ENCODE measurements at regions not wholly inside any gene's neighbourhood (a gene's known extent, or its start where the extent isn't known, plus 50 kb on each side); places are given as distances from the start of the nearest gene placed in this dataset.

DNA sequence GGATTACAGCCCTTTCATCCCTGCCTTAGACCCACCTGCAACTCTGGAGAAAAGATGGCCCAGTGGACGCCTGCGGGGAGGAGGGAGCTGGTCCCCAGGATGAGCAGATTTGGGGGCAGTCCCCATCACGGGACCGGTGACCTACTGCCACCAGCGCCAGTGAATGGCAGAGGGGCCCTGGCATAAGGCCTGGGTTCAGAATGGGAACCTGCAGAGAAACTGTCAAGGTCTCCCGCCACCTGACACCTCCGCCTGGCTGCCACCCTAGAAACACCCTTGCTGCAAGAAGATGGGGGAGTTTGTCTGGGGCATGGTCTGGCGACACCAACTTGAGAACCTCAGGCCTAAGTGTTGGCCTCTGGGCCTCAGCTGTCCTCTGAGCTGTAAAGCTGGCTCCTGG is 335.7 kb downstream of the SEC14L1 start:
- 92% methylated on average over 8 of the region's 8 CpGs for WGBS (ENCODE audit: insufficient coverage, low coverage, missing lambda C conversion rate)
- Histone ChIP-seq H3K27me3 (ENCODE audit: control insufficient read depth in 2 of 2, insufficient read depth in 2 of 2, low read length in 2 of 2) (no peaks in the 10 kb centered on the region), H3K4me2 (ENCODE audit: insufficient read depth, low read length) (no peak overlapping the region), H3K27ac (ENCODE audit: extremely low read depth, low read depth, low read length) (no peak overlapping the region), H4K20me1 (replicated peaks; ENCODE audit: control insufficient read depth, insufficient read depth, low read length) (peaks cover 19% of the 10 kb centered on the region; the same call in 1 of the 2 replicates), H3K4me1 (replicated peaks in 1 of 2; ENCODE audit: control insufficient read depth in 2 of 2, insufficient read depth in 2 of 2, low read length in 2 of 2) (peaks cover 17 to 44% of the 10 kb centered on the region in 2 experiments), H3K9ac (ENCODE audit: insufficient read depth in 1 of 2, low read depth in 2 of 2, low read length in 2 of 2) (peak overlapping the region in 1 of 2 experiments; percentile 20; a peak in 1 of 4 replicates), H3K9me1 (ENCODE audit: control insufficient read depth, insufficient read depth, low read length) (peaks cover 3% of the 10 kb centered on the region), H3K79me2 (ENCODE audit: control insufficient read depth, insufficient read depth, low read length) (peaks cover 57% of the 10 kb centered on the region), H3K4me3 (no peak overlapping the region), H2AFZ (ENCODE audit: low read depth, low read length) (no peak overlapping the region), H3K9me3 (replicated peaks; ENCODE audit: control insufficient read depth, insufficient read depth, low read depth, low read length) (no peaks in the 10 kb centered on the region), H3K36me3 (ENCODE audit: control insufficient read depth, insufficient read depth, low read length) (peaks cover 5% of the 10 kb centered on the region; the same call in 1 of the 3 replicates)
- DNase-seq (ENCODE audit: extremely low read depth in 1 of 4, low spot score in 3 of 4), result no peak
- BruUV-seq (replicated peaks), result no TSS peak
- no peak for FAIRE-seq
- ATAC-seq, result no peak
- in situ Hi-C loops (cut with MboI) (no loop called here), intact Hi-C loops (cut with micrococcal nuclease) (no loop called here)
- TF ChIP-seq PHB2 (IDR thresholded peaks at IDR 0.05; ENCODE audit: low read depth) (no peak), PCBP2 (IDR thresholded peaks at IDR 0.05; ENCODE audit: low read depth, low read length, poor library complexity, severe bottlenecking) (no peak), ZZZ3 (IDR thresholded peaks at IDR 0.05) (no peak), CTBP1 (IDR thresholded peaks at IDR 0.05; ENCODE audit: borderline replicate concordance) (no peak), LEF1 (IDR thresholded peaks at IDR 0.05) (no peak), ZNF165 (CRISPR knock-in tag; IDR thresholded peaks at IDR 0.05; ENCODE audit: borderline replicate concordance) (no peak)
- TF ChIP-seq, protein P1, sequence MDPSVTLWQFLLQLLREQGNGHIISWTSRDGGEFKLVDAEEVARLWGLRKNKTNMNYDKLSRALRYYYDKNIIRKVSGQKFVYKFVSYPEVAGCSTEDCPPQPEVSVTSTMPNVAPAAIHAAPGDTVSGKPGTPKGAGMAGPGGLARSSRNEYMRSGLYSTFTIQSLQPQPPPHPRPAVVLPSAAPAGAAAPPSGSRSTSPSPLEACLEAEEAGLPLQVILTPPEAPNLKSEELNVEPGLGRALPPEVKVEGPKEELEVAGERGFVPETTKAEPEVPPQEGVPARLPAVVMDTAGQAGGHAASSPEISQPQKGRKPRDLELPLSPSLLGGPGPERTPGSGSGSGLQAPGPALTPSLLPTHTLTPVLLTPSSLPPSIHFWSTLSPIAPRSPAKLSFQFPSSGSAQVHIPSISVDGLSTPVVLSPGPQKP (CRISPR knock-in tag; IDR thresholded peaks at IDR 0.05), result no peak
- TF ChIP-seq, protein P2, sequence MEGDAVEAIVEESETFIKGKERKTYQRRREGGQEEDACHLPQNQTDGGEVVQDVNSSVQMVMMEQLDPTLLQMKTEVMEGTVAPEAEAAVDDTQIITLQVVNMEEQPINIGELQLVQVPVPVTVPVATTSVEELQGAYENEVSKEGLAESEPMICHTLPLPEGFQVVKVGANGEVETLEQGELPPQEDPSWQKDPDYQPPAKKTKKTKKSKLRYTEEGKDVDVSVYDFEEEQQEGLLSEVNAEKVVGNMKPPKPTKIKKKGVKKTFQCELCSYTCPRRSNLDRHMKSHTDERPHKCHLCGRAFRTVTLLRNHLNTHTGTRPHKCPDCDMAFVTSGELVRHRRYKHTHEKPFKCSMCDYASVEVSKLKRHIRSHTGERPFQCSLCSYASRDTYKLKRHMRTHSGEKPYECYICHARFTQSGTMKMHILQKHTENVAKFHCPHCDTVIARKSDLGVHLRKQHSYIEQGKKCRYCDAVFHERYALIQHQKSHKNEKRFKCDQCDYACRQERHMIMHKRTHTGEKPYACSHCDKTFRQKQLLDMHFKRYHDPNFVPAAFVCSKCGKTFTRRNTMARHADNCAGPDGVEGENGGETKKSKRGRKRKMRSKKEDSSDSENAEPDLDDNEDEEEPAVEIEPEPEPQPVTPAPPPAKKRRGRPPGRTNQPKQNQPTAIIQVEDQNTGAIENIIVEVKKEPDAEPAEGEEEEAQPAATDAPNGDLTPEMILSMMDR (IDR thresholded peaks at IDR 0.05 in 2 of 3, conservative IDR thresholded peaks at IDR 0.05 in 1 of 3; ENCODE audit: insufficient read depth in 2 of 3, low read depth in 1 of 3, low read length in 3 of 3), result no peak
- CTCF ChIA-PET (ENCODE audit: low intra/inter-chr PET ratio), result no interaction called here
- POLR2A ChIA-PET, result no interaction called here
